PC-9 (cell line): ENCODE measurements at regions not wholly inside any gene's neighbourhood (a gene's known extent, or its start where the extent isn't known, plus 50 kb on each side); places are given as distances from the start of the nearest gene placed in this dataset.

Experiments
- BruUV-seq: library from RNA; stranded (reverse); fragments of 400-500 nt; replicated peaks from 2 replicates; lab custom pipeline; 2021; lab: Mats Ljungman, UMichigan
- CTCF ChIA-PET: fragments of 300-600 bp; sonication (Branson Sonifier 250); formaldehyde crosslinking; loops from one replicate; lab custom pipeline; 2022; ENCODE audit warnings: antibody characterized with exemption; lab: Charles Lee
- POLR2A ChIA-PET: fragments of 300-600 bp; sonication (Branson Sonifier 250); formaldehyde crosslinking; loops from one replicate; lab custom pipeline; 2022; ENCODE audit warnings: antibody characterized with exemption; ENCODE audit not compliant: unreplicated experiment; lab: Charles Lee
- DNase-seq, 2 experiments: peaks; one replicate each; pipeline versions ENCODE4 v3.0.0 to v3.0.0-alpha.2; 2015 to 2022; ENCODE audit warnings: mixed read lengths in 1 of 2
- H2AFZ ChIP-seq: fragments of 200-600 bp; sonication (generic); 2 replicates; pipeline ENCODE4 v1.8.1; 2017; ENCODE audit warnings: antibody characterized with exemption
- H3F3A ChIP-seq: fragments of 200-600 bp; sonication (generic); 2 replicates; pipeline ENCODE4 v1.8.1; 2017; ENCODE audit warnings: antibody characterized with exemption, mild to moderate bottlenecking, low read depth; ENCODE audit not compliant: insufficient read depth
- H3K27ac ChIP-seq: fragments of 200-600 bp; sonication (generic); 2 replicates; pipeline ENCODE4 v1.6.1; 2016; ENCODE audit warnings: mixed run types
- H3K27me3 ChIP-seq: fragments of 200-600 bp; sonication (generic); 2 replicates; pipeline ENCODE4 v1.6.1; 2016; ENCODE audit warnings: low read depth, mixed run types; ENCODE audit not compliant: insufficient read depth
- H3K36me3 ChIP-seq: fragments of 200-600 bp; sonication (generic); 2 replicates; pipeline ENCODE4 v1.6.1; 2016; ENCODE audit warnings: low read depth, mixed run types
- H3K4me1 ChIP-seq: fragments of 200-600 bp; sonication (generic); replicated peaks from 2 replicates; pipeline ENCODE4 v1.6.1; 2016; ENCODE audit warnings: mixed run types; ENCODE audit not compliant: insufficient read depth
- H3K4me2 ChIP-seq: fragments of 200-600 bp; sonication (generic); 2 replicates; pipeline ENCODE4 v1.6.1; 2017; ENCODE audit warnings: mixed run types
- H3K4me3 ChIP-seq: fragments of 200-600 bp; sonication (generic); 2 replicates; pipeline ENCODE4 v1.6.1; 2016; ENCODE audit warnings: mixed run types
- H3K79me2 ChIP-seq: fragments of 200-600 bp; sonication (generic); 2 replicates; pipeline ENCODE4 v1.6.1; 2017; ENCODE audit warnings: low read depth, mixed run types
- H3K9me2 ChIP-seq: fragments of 200-600 bp; sonication (generic); 2 replicates; pipeline ENCODE4 v1.8.1; 2017; ENCODE audit warnings: mild to moderate bottlenecking; ENCODE audit not compliant: insufficient read depth
- H3K9me3 ChIP-seq: fragments of 200-600 bp; sonication (generic); 2 replicates; pipeline ENCODE4 v1.8.1; 2016; ENCODE audit warnings: low read depth; ENCODE audit not compliant: insufficient read depth
- H4K20me1 ChIP-seq: fragments of 200-600 bp; sonication (generic); 2 replicates; pipeline ENCODE4 v1.8.1; 2017; ENCODE audit not compliant: insufficient read depth
- EZH2 ChIP-seq: fragments of 200-600 bp; sonication (generic); IDR thresholded peaks from 2 replicates; pipeline ENCODE4 v1.8.0; 2017; ENCODE audit warnings: antibody characterized with exemption, low read depth
- intact Hi-C: fragments of 100-400 bp; cut with micrococcal nuclease; formaldehyde crosslinking; loops from one replicate; pipeline ENCODE4 v1.10.0; 2022; ENCODE audit not compliant: unreplicated experiment
- TF ChIP-seq, protein P1 (sequence below): fragments of 200-600 bp; sonication (generic); conservative IDR thresholded peaks from 2 replicates; pipeline ENCODE4 v1.6.1; 2017; ENCODE audit warnings: mixed run types, antibody characterized with exemption, mild to moderate bottlenecking, moderate library complexity

GRCh38 chr13:99122171-99122570, 78.5 kb upstream of the UBAC2 start:
- ChIA-PET CTCF (no interaction called here), POLR2A (no interaction called here)
- no peak for DNase-seq
- H3K4me1 ChIP-seq, result peaks cover 11% of the 10 kb centered on the region; the same call in 1 of the 2 replicates
- no peaks in the 10 kb centered on the region for H3K9me2 ChIP-seq
- no peaks in the 10 kb centered on the region for H4K20me1 ChIP-seq
- no peaks in the 10 kb centered on the region; the same call in 1 of the 2 replicates for H3K9me3 ChIP-seq
- no peaks in the 10 kb centered on the region for H3K79me2 ChIP-seq
- intact Hi-C loops, result no loop called here
- no peak overlapping the region for H2AFZ ChIP-seq
- no peak overlapping the region for H3K4me2 ChIP-seq
- no TSS peak for BruUV-seq
- no peaks in the 10 kb centered on the region for H3K36me3 ChIP-seq
- no peak overlapping the region for H3K4me3 ChIP-seq
- H3K27ac ChIP-seq, result no peak overlapping the region
- H3K27me3 ChIP-seq, result no peaks in the 10 kb centered on the region
- H3F3A ChIP-seq, result peaks cover 5% of the 10 kb centered on the region; the same call in 1 of the 2 replicates
- TF ChIP-seq, protein P1, sequence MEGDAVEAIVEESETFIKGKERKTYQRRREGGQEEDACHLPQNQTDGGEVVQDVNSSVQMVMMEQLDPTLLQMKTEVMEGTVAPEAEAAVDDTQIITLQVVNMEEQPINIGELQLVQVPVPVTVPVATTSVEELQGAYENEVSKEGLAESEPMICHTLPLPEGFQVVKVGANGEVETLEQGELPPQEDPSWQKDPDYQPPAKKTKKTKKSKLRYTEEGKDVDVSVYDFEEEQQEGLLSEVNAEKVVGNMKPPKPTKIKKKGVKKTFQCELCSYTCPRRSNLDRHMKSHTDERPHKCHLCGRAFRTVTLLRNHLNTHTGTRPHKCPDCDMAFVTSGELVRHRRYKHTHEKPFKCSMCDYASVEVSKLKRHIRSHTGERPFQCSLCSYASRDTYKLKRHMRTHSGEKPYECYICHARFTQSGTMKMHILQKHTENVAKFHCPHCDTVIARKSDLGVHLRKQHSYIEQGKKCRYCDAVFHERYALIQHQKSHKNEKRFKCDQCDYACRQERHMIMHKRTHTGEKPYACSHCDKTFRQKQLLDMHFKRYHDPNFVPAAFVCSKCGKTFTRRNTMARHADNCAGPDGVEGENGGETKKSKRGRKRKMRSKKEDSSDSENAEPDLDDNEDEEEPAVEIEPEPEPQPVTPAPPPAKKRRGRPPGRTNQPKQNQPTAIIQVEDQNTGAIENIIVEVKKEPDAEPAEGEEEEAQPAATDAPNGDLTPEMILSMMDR, result no peak
- no peak for TF ChIP-seq EZH2

GRCh38 chr13:99123101-99124045, 77.3 kb upstream of the UBAC2 start:
- ChIA-PET POLR2A (interaction anchor here (0.6 kb wide), 1 partner anchor 769 kb away, joined by 12 read pairs; no protein-coding TSS in a partner anchor), CTCF (interaction anchor here (0.6 kb wide), 1 partner anchor 23 kb away, joined by 3 read pairs; no protein-coding TSS in a partner anchor)
- no peaks in the 10 kb centered on the region; the same call in 1 of the 2 replicates for H3K9me3 ChIP-seq
- H3K4me2 ChIP-seq, result no peak overlapping the region
- no peak overlapping the region for H2AFZ ChIP-seq
- BruUV-seq, result no TSS peak
- peaks cover 5% of the 10 kb centered on the region; the same call in 1 of the 2 replicates for H3F3A ChIP-seq
- peaks cover 11% of the 10 kb centered on the region; the same call in 1 of the 2 replicates for H3K4me1 ChIP-seq
- TF ChIP-seq, protein P1, result no peak
- no peak for TF ChIP-seq EZH2
- no peaks in the 10 kb centered on the region for H3K79me2 ChIP-seq
- no peaks in the 10 kb centered on the region for H3K9me2 ChIP-seq
- no peak overlapping the region for H3K4me3 ChIP-seq
- intact Hi-C loops, result no loop called here
- no peaks in the 10 kb centered on the region for H4K20me1 ChIP-seq
- no peaks in the 10 kb centered on the region for H3K27me3 ChIP-seq
- H3K36me3 ChIP-seq, result no peaks in the 10 kb centered on the region
- no peak for DNase-seq
- H3K27ac ChIP-seq, result no peak overlapping the region

DNA sequence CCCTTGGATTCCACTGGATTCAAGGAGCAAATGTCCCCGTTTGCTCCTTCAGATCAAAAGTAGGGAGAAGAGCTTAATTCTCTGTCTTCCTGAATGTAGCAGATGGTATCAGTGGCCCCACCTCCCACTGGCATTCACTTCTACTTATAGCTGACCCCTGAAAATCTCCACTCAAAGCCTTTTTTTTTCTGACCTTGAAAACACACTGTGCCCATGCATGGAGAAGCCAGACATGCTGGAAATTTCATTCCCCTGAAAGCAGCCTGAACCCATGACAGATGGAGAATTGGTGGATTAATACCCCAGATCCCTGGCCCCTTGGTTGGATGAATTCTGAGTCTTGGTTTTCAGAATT, 76.6 kb upstream of the UBAC2 start:
- ChIA-PET CTCF (interaction anchor here (0.6 kb wide), 1 partner anchor 24 kb away, joined by 3 read pairs; no protein-coding TSS in a partner anchor), POLR2A (no interaction called here)
- H3K9me2 ChIP-seq, result no peaks in the 10 kb centered on the region
- H3K4me2 ChIP-seq, result no peak overlapping the region
- H3K79me2 ChIP-seq, result no peaks in the 10 kb centered on the region
- no peak overlapping the region for H3K27ac ChIP-seq
- H3K27me3 ChIP-seq, result no peaks in the 10 kb centered on the region
- H4K20me1 ChIP-seq, result no peaks in the 10 kb centered on the region
- TF ChIP-seq, protein P1, result no peak
- TF ChIP-seq EZH2, result no peak
- no TSS peak for BruUV-seq
- H3K9me3 ChIP-seq, result no peaks in the 10 kb centered on the region; the same call in 1 of the 2 replicates
- no peaks in the 10 kb centered on the region for H3K36me3 ChIP-seq
- H3K4me1 ChIP-seq, result peaks cover 11% of the 10 kb centered on the region; the same call in 1 of the 2 replicates
- DNase-seq, result no peak
- intact Hi-C loops, result no loop called here
- H3K4me3 ChIP-seq, result no peak overlapping the region
- H3F3A ChIP-seq, result peaks cover 5% of the 10 kb centered on the region; the same call in 1 of the 2 replicates
- H2AFZ ChIP-seq, result no peak overlapping the region
